Left forelimb (tissue), 1 donor: ENCODE measurements at regions not wholly inside any gene's neighbourhood (a gene's known extent, or its start where the extent isn't known, plus 50 kb on each side); places are given as distances from the start of the nearest gene placed in this dataset.

Source experiments
- DNase-seq: peaks from one replicate; pipeline ENCODE4 v3.0.0-alpha.2; 2018; ENCODE audit warnings: low spot score

DNA sequence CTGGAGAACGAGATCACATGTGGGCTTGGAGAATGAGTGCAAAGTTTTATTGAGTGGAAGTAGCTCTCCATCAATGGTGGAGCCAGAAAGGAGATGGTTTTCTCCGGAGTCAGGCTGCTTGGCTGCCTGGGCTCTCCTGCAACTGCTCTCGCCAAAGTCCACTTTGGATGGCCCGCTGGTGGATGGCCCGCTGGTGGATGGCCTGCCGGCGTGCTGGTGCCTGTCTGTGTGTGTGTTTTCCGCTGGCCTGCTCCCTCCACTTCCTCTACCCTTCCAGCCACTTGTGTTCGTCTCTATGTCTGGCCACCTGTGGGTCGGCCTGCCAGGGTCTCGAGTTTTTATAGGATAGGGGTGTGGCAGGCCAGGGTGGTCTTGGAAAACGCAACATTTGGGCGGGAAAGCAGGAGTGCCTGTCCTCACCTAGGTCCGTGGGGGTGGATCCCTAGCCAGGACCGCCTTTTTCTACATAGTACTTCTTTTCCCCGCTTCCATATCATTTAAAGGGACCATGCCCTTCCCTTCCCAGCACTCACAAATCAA, 1292.1 kb upstream of the PIK3C3 start:
- no peak for DNase-seq

DNA sequence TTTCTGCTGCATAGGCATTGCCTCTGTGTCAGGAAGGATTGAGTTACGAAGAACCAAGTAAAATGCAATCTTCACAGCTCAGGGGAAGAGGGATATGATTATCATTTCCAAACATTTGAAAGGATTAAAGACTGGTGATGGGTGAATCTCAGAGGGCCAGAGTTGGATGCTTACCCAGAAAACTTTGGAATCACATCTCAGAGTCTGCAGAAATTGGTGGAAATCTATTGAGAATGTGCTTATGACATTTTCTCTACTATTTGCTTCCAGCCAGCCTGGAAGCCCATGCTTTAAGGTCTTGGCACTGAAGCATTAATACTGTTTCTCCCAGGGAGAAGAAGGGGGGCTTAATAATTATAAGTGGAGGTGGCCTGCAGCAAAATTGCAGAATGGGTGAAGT, 1301.4 kb upstream of the PIK3C3 start:
- peak; percentile 62 for DNase-seq

DNA sequence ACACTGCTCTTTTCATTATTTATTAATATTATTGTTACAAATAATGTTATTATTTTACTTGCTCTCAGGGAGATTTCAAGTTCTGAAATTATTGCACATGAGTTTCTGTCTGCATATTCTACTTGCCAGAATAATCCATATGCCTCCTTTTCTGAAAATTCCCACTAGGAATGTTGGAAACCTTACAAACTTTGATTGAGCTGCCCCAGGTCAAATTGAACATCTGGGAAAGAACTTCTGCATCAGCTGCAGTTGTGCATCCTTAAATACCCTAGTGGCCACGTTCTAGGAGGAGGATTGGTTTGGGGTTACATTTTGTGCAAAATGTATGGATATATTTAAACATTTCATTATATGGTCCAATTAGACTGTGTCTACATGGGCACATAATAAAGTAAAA, 1302.7 kb upstream of the PIK3C3 start:
- DNase-seq, result no peak

DNA sequence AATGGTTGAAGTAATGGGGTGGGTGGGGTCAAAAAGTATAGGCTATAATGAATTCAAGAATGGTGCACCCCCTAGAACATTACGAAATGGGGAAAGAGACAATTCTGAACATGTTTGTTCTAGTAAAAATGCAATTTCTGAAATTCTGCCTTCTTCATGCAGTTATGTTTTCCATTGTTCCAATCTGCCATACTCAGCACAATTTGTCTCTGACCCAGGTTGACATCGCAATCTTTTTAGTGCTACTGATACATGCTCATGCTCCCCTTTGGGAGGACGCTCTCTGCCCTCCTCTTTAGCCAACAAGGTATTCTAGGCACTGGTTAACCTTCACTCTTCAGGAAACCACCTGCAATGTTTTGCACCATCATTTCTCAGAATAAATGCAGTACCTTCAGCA, 1303.9 kb upstream of the PIK3C3 start:
- no peak for DNase-seq

DNA sequence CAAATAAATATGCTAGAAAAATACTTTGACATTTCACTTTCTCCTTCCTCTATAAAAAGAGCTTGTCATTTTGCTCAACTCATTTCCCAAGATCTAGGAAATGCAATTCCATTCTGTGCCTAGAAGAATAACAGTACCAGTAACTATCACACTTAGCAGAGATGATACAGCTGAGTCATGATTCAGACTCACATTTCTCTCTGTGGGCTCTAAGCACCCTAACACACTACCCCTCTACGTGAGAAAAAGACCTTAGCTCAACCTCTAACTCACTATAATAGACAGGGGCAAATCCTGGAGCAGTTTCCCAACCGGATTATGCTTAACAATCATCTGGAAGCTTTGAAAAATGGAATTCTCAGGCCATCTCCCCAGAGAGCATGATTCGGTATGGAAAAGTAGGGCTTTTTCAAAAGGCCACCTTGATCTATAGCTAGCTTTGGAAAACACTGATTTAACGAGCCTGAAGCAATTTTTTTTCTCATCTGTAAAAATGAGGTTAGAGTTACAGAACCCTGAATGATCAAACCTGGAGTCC, 1312.3 kb upstream of the PIK3C3 start:
- no peak for DNase-seq

DNA sequence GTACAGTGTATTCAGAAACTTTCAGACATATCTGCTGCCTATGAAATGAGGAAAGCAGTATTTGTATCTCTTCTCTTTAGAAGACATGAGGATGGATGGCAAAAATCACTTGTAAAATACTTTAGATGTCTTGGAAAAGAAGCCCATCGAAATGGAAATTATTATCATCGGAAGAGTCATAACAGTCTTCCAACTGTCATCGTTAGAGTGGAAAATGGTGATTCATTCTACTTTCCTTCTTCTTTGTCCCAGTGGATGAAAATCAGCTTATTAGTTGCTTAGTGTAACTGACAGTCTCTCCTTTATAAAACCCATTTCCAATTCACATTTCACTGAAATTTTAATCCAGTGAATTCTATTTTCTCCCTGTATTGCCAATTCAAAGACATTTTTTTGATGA, 1323.7 kb upstream of the PIK3C3 start:
- no peak for DNase-seq

DNA sequence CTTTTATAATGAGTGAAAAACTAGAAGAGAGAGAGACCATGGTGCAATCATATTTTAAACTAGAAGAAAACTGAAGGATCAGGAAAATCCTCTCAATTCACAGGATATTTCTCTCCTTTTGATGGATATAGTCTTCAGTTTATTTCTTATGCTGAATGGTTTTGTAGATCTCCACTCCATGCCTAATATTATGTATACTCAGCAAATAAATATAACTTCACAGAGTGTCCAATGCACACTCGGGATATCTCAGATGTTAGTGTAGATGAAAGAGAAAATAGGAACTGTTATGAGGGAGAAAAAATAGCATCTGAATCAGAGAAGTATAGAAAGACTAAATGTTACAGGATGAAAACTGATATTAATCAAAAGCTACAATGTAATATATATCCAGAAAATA, 1324.5 kb upstream of the PIK3C3 start:
- DNase-seq, result no peak

DNA sequence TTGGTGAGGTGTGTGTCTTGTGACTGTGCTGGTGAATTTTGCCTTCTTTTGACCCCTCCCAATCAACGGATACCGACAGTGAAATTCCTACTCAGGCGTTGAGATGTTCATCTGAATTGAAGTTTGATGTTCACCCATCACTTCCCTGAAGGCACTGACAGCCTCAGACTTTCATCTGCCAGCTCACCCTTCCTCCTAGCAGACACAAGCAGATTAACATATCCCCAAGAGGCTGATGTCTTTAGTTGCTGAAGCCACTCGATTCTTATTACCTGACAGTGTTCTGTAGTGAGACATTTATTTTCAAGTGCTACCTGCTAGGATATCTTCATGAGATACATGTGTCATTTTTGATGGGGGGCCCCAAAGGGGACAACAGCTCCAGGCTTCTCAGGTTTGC, 1330.1 kb upstream of the PIK3C3 start:
- DNase-seq, result no peak

DNA sequence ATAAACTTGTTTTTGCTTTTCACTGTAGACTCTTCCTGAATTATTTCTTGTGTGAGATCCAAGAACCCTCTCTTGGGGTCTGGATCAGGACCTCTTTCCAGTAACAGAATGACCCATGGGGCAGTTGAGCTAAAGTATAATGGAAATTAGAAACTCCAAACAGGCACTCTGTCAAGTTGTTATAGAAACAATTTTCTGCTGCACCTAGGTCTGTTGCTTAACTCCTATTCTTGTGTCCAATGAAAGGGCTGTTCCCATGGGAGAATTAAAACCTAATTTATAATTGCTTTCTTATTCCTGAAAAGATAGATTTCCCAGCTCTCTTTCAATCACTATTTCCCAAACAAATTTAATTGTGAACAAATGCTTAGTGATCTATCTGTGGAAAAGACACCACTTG, 1341.3 kb upstream of the PIK3C3 start:
- DNase-seq, result no peak

DNA sequence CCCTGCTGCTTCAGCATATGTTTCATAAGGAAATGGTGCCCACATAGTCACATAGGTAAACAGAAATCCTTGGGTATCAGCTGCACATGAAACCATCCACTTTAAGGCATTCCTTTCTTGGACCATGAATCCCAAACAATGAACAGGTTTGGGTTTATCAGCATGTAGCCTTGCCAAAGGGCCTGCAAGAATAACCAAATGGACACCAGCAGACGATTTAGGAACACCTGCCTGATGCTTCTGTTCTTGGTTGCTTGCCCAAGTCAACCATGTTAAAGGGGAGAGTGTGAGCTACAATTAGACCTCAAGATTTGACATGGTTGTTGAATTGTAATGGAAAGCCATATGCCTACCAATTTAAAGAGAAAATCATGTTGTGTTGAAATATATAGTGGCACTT, 1342.7 kb upstream of the PIK3C3 start:
- DNase-seq, result no peak

DNA sequence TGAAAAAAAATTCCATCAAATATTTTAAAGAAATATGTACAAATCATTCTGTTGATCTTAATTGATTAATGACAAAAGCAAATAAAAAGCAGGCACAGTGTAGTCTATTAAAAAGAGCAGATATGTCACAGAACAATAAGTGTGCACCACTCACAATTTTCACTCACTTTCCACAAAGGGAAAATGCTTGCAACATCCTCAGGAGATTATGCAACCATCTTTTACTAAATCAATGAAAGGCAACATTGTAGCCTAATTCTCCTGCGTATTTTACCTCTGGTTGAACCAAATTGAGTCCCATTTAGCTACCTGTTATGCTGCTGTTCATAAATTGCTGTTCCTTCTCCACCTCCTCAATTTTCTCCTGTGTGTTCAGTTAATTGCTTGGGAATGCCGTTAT, 1346.8 kb upstream of the PIK3C3 start:
- no peak for DNase-seq

DNA sequence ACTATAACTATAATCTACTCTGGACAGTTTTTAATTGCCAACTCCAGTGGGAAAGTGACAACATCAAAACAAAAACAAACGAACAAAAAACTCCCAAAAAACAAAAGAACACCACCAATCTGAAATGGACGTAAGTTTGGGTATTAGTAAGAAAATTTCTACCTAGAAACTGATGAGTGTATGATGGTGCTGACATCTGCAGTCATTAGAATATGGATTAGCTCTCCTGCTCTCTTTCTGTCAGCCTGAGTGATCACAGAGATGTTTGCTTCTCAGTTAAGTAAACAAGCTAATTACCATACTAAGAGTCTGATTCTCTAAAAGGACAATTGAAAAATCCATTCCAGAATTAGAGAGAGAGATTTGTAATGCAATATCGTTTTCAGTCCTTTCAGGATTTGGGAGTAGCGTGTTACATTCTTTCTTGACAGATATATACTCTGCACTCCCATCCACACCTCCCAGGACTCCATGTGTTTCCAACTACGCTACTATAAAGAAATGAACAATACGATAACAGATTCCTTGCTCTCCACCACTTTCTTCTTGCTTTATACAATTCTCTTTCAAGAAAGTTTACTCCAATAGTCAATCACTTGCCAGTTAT, 1347.4 kb upstream of the PIK3C3 start:
- no peak for DNase-seq

DNA sequence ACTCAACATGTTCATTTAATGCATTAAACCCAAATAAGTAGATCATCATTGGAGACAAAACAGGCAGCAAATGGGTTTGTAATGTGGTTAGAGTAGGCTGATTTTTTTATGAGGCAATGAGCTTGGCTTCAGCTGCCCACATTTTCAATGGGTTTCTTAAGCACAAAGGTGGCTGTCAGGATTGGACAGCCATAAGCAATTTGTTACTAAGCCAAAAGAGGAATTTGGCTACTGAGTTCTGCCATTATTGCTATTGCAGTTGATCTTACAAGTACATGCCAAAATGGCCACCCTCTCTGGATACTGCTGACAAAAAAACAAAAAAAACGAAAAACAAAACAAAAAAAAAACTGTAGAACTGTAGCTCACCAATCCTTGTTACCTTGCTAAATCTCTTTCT, 1348.0 kb upstream of the PIK3C3 start:
- DNase-seq, result no peak

DNA sequence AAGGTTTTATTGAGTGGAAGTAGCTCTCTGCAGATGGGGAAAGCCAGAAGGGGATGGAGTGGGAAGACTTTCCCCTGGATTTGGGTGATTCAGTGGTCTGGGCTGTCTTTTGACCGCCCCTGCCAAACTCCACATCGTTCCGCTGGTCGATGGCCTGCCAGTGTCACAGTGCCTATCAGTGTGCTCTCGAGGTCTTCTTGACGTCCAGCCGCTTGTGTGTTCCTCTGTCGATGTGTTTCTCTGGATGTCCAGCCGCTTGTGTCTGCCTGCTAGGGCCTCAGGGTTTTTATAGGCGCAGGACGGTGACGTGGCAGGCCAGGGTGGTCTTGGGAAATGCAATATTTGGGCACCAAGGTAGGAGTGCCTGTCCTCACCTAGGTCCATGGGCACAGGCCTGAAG, 1371.4 kb upstream of the PIK3C3 start:
- no peak for DNase-seq

DNA sequence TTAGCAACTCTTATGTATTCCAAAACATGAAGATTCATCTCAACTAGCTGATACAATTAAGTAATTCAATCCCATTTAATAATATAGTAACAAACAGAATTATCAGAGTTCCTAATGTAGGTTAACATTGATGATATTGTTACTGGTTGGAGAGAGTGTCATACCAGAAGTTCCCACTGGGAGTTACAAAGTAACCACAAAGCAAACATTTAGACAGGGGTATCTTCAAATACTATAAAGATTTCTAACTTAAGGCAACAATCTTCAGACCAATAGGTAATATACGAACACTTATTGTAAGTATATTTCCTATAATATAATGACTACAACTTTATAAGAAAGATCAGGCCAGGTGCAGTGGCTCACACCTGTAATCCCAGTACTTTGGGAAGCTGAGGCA, 1372.9 kb upstream of the PIK3C3 start:
- no peak for DNase-seq

DNA sequence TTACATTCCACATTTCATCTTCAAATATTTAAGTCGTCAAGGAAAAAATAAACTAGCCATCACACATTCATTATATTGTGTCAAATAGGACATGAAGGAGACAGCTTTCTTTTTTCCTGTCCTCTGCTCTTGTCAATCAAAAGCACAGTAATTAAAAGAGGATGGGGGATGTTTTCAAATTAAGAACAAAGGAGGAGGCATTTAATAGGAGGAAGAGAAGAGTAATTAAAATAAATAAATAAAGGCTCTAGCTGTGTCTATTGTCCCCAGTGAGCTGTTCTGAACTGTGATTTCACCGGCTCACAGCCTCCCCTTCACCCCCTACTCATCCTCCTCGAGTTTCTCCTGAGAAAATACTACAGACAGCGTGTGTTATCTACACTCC, 1377.1 kb upstream of the PIK3C3 start:
- no peak for DNase-seq

DNA sequence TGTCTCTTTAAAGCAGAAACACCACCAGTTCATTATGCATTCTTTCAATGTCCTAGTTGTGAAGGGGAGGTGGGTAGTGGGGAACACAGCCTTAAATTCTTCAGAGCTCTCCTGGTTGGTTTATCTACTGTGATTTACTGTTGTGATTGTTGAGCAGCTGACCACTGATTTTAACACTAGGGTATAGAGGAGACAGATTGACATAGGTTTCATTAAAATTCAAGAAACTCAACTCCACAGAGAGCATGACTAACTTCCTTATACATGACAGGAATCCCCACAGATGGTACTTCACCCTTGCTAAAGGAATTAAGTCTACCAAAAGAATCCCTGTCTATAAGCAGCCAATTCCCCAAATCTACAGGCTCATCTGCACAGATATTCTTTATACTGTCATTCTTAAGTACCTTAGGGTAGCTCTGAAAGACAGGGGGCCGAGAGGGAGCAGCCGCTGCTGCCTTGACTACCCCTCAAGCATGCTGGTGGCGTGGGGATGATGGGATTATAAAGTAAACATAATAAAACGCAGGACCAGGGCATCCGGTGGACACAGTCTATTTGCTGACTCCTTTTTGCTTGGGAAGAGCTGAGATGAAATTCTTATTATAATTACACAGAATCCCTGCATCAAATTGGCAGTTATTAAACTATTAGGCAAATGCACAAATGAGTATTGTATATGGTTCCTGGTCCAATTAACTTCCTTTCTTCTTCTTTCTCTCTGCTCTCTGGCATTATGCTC, 1377.6 kb upstream of the PIK3C3 start:
- DNase-seq, result no peak

DNA sequence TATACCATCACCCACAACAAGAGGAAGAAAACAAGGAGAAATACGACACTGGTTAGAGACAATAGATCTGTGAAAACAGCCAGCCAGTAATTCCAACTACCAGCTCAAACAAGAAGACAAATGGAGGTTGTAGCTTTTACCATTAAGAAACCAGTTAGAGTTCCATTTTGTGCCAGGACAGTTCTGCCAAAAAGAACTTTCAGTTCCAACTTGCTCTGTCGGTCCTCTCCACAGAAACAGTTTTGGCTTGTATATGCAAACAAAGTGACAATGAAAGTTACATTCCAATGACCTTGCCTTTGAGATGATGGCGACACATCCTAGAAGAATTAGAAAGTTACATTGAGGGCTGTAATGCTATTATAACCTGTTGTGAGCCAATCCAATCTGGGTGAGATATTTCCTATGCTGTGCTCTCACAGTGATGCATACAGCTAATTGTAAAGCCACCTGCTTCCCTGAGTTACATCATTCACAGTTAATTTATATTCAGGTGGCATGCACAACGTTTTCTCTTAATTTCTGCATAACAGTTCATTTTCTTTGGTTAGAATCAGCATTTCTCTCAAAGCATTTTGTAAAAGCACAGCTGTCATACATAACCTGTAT, 1378.4 kb upstream of the PIK3C3 start:
- no peak for DNase-seq

DNA sequence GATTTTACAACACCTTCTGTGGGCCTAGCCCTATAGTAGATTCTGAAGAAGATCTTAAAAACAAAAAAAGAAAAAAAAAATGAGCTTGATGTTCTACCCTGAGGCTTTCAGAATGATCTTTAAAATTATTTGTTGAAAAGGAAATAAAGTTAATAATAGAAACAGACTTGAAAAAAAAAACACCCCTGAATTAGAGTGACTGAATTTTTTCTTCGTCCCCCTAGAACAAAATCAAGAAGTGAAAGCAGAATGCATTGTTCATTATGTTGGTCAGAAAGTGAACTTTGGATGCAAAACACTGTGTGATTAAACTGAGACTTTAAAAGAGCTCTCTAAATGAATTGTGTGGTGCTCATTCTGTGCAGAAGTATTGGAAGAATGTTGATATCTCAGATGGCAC, 1384.4 kb upstream of the PIK3C3 start:
- DNase-seq, result no peak

DNA sequence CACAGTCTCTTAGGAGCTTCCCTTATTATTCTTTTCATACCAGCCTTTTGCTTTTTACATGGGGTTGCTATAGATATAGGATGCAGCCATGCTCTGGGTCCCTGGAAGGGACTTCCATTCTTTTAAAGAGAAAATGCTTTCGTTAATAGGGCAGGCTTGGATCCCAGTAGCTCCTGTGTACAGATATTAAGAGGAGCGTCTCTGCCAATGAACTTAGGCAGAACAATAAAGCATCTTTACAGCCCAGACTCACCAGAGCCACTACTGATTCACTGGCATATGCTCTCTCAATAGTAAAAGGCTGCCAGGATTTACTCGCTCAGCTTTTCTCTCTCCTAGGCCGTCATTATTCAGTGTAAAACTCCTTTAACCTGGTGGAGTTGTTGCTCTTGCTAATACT, 1385.4 kb upstream of the PIK3C3 start:
- DNase-seq, result no peak

DNA sequence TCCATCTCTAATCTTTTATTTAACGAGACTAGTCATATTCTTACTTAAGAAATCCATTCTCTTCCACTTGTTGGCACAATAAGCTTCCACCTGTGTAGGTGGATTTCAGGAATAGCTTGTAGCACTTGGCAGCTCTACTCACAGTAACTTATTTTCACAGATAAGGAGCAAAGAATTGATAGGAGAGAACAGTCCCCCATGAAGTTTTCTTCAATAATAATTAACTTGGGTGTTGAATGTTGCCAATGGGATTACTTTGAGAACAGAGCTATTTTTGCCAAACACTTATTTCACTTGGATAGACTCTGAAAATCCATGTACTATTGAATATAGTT, 1388.6 kb upstream of the PIK3C3 start:
- no peak for DNase-seq

DNA sequence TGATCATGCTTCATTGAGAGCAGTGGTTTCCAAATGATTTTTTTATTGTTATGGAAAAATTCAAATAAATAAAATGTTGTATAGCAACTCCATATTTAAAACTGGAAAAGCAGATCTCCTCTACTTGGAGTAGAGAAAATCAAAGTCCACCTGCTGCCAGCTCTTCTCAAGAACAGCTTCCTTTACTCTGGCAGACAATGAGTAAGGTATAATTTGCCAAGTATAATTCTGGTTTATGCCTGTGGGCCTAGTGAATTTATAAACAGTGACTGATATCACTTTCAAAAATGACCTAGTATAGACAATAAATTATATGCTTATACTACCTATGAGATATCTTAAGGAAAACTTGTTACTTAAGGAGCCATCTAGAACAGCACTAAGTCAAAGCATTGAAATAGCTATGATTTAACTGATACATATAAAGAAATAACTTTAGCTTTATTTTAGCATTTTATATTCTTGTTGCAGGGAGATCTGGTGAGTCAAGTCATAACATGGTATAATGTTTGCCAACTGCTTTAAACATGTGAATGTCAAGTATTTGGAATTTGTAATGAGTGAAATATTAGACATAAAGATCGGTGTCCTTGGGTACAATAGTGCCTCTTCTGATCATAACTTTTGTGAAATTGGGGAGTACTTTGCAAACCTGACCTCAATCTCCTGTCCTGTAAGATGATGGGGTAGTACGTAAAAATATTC, 1389.1 kb upstream of the PIK3C3 start:
- no peak for DNase-seq

DNA sequence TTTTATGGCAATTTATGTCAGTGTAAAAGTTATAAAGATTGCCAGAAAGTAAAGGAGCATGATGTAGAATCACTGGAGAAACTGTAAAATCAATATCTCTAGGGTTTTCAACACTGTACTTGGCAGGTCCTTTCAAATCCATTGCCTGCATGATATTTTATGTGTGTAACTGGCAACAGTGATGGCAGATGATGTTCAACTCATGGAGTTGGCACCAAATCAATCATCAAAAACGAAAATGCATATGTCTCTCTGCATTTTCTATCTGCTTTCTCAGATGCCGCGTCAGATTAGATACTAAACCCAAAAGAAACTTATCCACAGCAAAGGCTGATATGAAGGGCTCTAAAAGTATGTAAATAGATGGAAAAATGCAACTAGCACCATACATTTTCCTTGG, 1395.5 kb upstream of the PIK3C3 start:
- no peak for DNase-seq
